Keratinocyte (primary cell): ENCODE measurements at regions not wholly inside any gene's neighbourhood (a gene's known extent, or its start where the extent isn't known, plus 50 kb on each side); places are given as distances from the start of the nearest gene placed in this dataset.

ENCODE experiments used
- CTCF ChIP-seq, 3 experiments: IDR thresholded peaks in 1 of 3; conservative IDR thresholded peaks in 1 of 3; optimal IDR thresholded peaks in 1 of 3; 2 replicates in 2 of 3; 3 replicates in 1 of 3; pipeline versions ENCODE3 to v1.5.1; 2011; ENCODE audit warnings: low read length in 3 of 3, mild to moderate bottlenecking in 3 of 3, moderate library complexity in 2 of 3, control low read depth in 1 of 3, inconsistent platforms in 1 of 3; ENCODE audit not compliant: insufficient read depth in 2 of 3; ENCODE audit errors: extremely low read depth in 1 of 3
- EZH2 ChIP-seq: IDR thresholded peaks from one replicate; pipeline ENCODE4 v1.6.1; 2012; ENCODE audit warnings: inconsistent platforms, mild to moderate bottlenecking, low read length, moderate library complexity

- no peak for TF ChIP-seq CTCF (optimal IDR thresholded peaks at IDR 0.05 in 1 of 3, IDR thresholded peaks at IDR 0.05 in 1 of 3, conservative IDR thresholded peaks at IDR 0.05 in 1 of 3; ENCODE audit: extremely low read depth in 1 of 3, insufficient read depth in 2 of 3, low read length in 3 of 3)
- TF ChIP-seq EZH2 = no peak
Measured at GRCh38 chr9:92180002-92180400, 64.8 kb upstream of the SPTLC1 start.
